B cell (primary cell): ENCODE measurements at regions not wholly inside any gene's neighbourhood (a gene's known extent, or its start where the extent isn't known, plus 50 kb on each side); places are given as distances from the start of the nearest gene placed in this dataset.

Experiments used
- ATAC-seq: fragments of 200-7000 bp; cut with Tn5 transposase; one replicate; pipeline ENCODE4 v1.10.0; 2021; ENCODE audit warnings: low read depth, mild to moderate bottlenecking, moderate number of reproducible peaks, moderate library complexity
- CTCF ChIA-PET: fragments of 350-600 bp; sonication (Branson Sonifier 250); formaldehyde crosslinking; loops from one replicate; lab custom pipeline; 2021; ENCODE audit warnings: antibody characterized with exemption, inconsistent platforms; lab: Charles Lee
- POLR2A ChIA-PET: fragments of 350-600 bp; sonication (Branson Sonifier 250); formaldehyde crosslinking; loops from one replicate; lab custom pipeline; 2021; ENCODE audit warnings: antibody characterized with exemption; lab: Charles Lee
- DNase-seq: peaks from one replicate; pipeline ENCODE4 v3.0.0; 2013
- H2AFZ ChIP-seq: 2 replicates; pipeline ENCODE4 v1.6.1; 2012; ENCODE audit warnings: mild to moderate bottlenecking, low read depth, low read length; ENCODE audit not compliant: insufficient read depth, poor library complexity, severe bottlenecking
- H3K27ac ChIP-seq, 2 donors: 1 replicate in 1 of 2; 2 replicates in 1 of 2; pipeline ENCODE4 v1.5.1; 2012 to 2013; ENCODE audit warnings: low read length in 2 of 2, mild to moderate bottlenecking in 2 of 2, moderate library complexity in 1 of 2
- H3K27me3 ChIP-seq, 4 experiments: fragments of 200-600 bp in 1 of 4; sonication (generic) in 1 of 4; replicated peaks in 1 of 4; 1 replicate in 2 of 4; 2 replicates in 2 of 4; pipeline versions ENCODE4 v1.6.1 to v1.7.0; 2013 to 2016; ENCODE audit warnings: low read length in 3 of 4, mild to moderate bottlenecking in 2 of 4, mixed read lengths in 1 of 4, moderate library complexity in 1 of 4; ENCODE audit not compliant: insufficient read depth in 4 of 4, control insufficient read depth in 3 of 4; ENCODE audit errors: control extremely low read depth in 1 of 4
- H3K36me3 ChIP-seq, 2 experiments: replicated peaks in 1 of 2; 1 replicate in 1 of 2; 2 replicates in 1 of 2; pipeline versions ENCODE4 v1.6.1 to v1.7.1; 2013; ENCODE audit warnings: low read length in 1 of 2; ENCODE audit not compliant: insufficient read depth in 2 of 2, control insufficient read depth in 1 of 2; ENCODE audit errors: control extremely low read depth in 1 of 2, extremely low read depth in 1 of 2
- H3K4me1 ChIP-seq, 2 donors: fragments of 200-600 bp in 1 of 2; sonication (generic) in 1 of 2; 1 replicate in 1 of 2; 2 replicates in 1 of 2; pipeline versions ENCODE4 v1.5.1 to v1.6.1; 2013 to 2017; ENCODE audit warnings: low read length in 2 of 2; ENCODE audit not compliant: control insufficient read depth in 2 of 2, insufficient read depth in 2 of 2
- H3K4me2 ChIP-seq: replicated peaks from 2 replicates; pipeline ENCODE3; 2012; ENCODE audit warnings: mild to moderate bottlenecking, low read depth, low read length; ENCODE audit not compliant: poor library complexity, severe bottlenecking
- H3K4me3 ChIP-seq, 5 experiments: fragments of 200-600 bp in 1 of 5; sonication (generic) in 1 of 5; 1 replicate in 3 of 5; 2 replicates in 2 of 5; pipeline versions ENCODE4 v1.5.1 to v1.7.0; 2011 to 2016; ENCODE audit warnings: low read length in 4 of 5, mild to moderate bottlenecking in 4 of 5, low read depth in 2 of 5, control low read depth in 1 of 5, moderate library complexity in 1 of 5; ENCODE audit not compliant: insufficient read depth in 1 of 5; ENCODE audit errors: control extremely low read depth in 1 of 5, extremely low read depth in 1 of 5
- H3K79me2 ChIP-seq: fragments of 200-600 bp; sonication (generic); one replicate; pipeline ENCODE4 v1.6.0; 2016; ENCODE audit warnings: low read length; ENCODE audit not compliant: control insufficient read depth, insufficient read depth
- H3K9ac ChIP-seq: fragments of 200-600 bp; sonication (generic); 2 replicates; pipeline ENCODE4 v1.6.1; 2017; ENCODE audit warnings: mild to moderate bottlenecking, low read length, moderate library complexity
- H3K9me3 ChIP-seq, 3 donors: one replicate each; pipeline versions ENCODE4 v1.6.1 to v1.7.1; 2013; ENCODE audit warnings: low read length in 2 of 3; ENCODE audit not compliant: control insufficient read depth in 2 of 3, insufficient read depth in 1 of 3; ENCODE audit errors: control extremely low read depth in 1 of 3
- H4K20me1 ChIP-seq: 2 replicates; pipeline ENCODE4 v1.6.0; 2012; ENCODE audit warnings: mild to moderate bottlenecking, low read length; ENCODE audit not compliant: insufficient read depth, control insufficient read depth, poor library complexity, severe bottlenecking
- H3K27ac Mint-ChIP-seq: one replicate; pipeline ENCODE4 v1.8.0; 2021; ENCODE audit warnings: mixed read lengths
- H3K27me3 Mint-ChIP-seq: one replicate; pipeline ENCODE4 v1.8.0; 2021; ENCODE audit warnings: mixed read lengths
- H3K4me1 Mint-ChIP-seq: one replicate; pipeline ENCODE4 v1.8.0; 2021; ENCODE audit warnings: mixed read lengths
- H3K4me3 Mint-ChIP-seq: one replicate; pipeline ENCODE4 v1.8.0; 2021; ENCODE audit warnings: mixed read lengths
- H3K9me3 Mint-ChIP-seq: one replicate; pipeline ENCODE4 v1.8.0; 2022; ENCODE audit warnings: mixed read lengths; ENCODE audit not compliant: insufficient read depth
- CTCF ChIP-seq: fragments of 200-600 bp; IDR thresholded peaks from one replicate; pipeline ENCODE4 v1.8.0; 2022; ENCODE audit warnings: antibody characterized with exemption, mild to moderate bottlenecking
- EZH2 ChIP-seq: IDR thresholded peaks from 2 replicates; pipeline ENCODE4 v1.6.1; 2012; ENCODE audit warnings: borderline replicate concordance, low read depth, mild to moderate bottlenecking, moderate library complexity, low read length; ENCODE audit not compliant: insufficient read depth, poor library complexity, severe bottlenecking
- WGBS: methylation state at CpG from one replicate; pipeline ENCODE4 v1.1.5; 2013; ENCODE audit warnings: missing lambda C conversion rate; ENCODE audit not compliant: insufficient coverage; 5-methylcytosine and 5-hydroxymethylcytosine counted together
- intact Hi-C: fragments of 100-400 bp; cut with micrococcal nuclease; formaldehyde crosslinking; loops from one replicate; pipeline ENCODE4 v1.10.0; 2022

GRCh38 chr6:4647414-4648365, 128.5 kb upstream of the CDYL start:
- H3K27me3 ChIP-seq: peaks cover 0 to 13% (median 8%) of the 10 kb centered on the region in 4 experiments
- H3K9me3 ChIP-seq: peaks cover 0 to 5% (median 0%) of the 10 kb centered on the region in 3 donors
- no peaks in the 10 kb centered on the region for H4K20me1 ChIP-seq
- Mint-ChIP-seq H3K27me3 (peaks cover 45% of the 10 kb centered on the region), H3K9me3 (peaks cover 4% of the 10 kb centered on the region), H3K27ac (no peak overlapping the region), H3K4me1 (peaks cover 7% of the 10 kb centered on the region), H3K4me3 (peak overlapping the region; percentile 51)
- POLR2A ChIA-PET: no interaction called here
- no peak overlapping the region for H3K27ac ChIP-seq
- H3K36me3 ChIP-seq: no peaks in the 10 kb centered on the region
- CTCF ChIA-PET: no interaction called here
- peak overlapping the region; percentile 59 for H3K4me2 ChIP-seq
- H2AFZ ChIP-seq: peak overlapping the region; percentile 56
- WGBS: 22% methylated on average over 12 of the region's 22 CpGs
- DNase-seq (peak; percentile 6), ATAC-seq (no peak)
- TF ChIP-seq CTCF: no peak
- TF ChIP-seq EZH2: no peak
- H3K4me3 ChIP-seq: peak overlapping the region in 1 of 5 experiments; percentile 21
- intact Hi-C loops: no loop called here
- no peaks in the 10 kb centered on the region for H3K79me2 ChIP-seq
- peak overlapping the region; percentile 14 for H3K9ac ChIP-seq
- H3K4me1 ChIP-seq: peaks cover 6% of the 10 kb centered on the region in 2 donors

- CTCF ChIA-PET: no interaction called here
- Histone ChIP-seq H3K4me3 (no peak overlapping the region), H3K27ac (no peak overlapping the region), H3K36me3 (no peaks in the 10 kb centered on the region), H3K9me3 (no peaks in the 10 kb centered on the region), H2AFZ (no peak overlapping the region), H3K79me2 (no peaks in the 10 kb centered on the region), H3K9ac (no peak overlapping the region), H3K4me1 (peaks cover 6% of the 10 kb centered on the region in 2 donors), H4K20me1 (no peaks in the 10 kb centered on the region), H3K27me3 (peaks cover 0 to 13% (median 8%) of the 10 kb centered on the region in 4 experiments), H3K4me2 (no peak overlapping the region)
- intact Hi-C loops: no loop called here
- 33% methylated on average over 1 of the region's 5 CpGs for WGBS
- Mint-ChIP-seq H3K27me3 (peaks cover 47% of the 10 kb centered on the region), H3K4me3 (no peak overlapping the region), H3K4me1 (peaks cover 7% of the 10 kb centered on the region), H3K9me3 (no peaks in the 10 kb centered on the region), H3K27ac (no peak overlapping the region)
- no peak for ATAC-seq
- POLR2A ChIA-PET: no interaction called here
- no peak for TF ChIP-seq CTCF
- TF ChIP-seq EZH2: no peak
- no peak for DNase-seq
Measured at GRCh38 chr6:4645713-4646360, 130.4 kb upstream of the CDYL start.
